RWPE2 (cell line): ENCODE measurements at regions not wholly inside any gene's neighbourhood (a gene's known extent, or its start where the extent isn't known, plus 50 kb on each side); places are given as distances from the start of the nearest gene placed in this dataset.

Source experiments
- ATAC-seq: fragments of 200-7000 bp; cut with Tn5 transposase; 3 replicates; pipeline ENCODE4 v1.9.1; 2021; ENCODE audit warnings: low read depth
- DNase-seq: peaks from one replicate; pipeline ENCODE4 v3.0.0-alpha.2; 2020; ENCODE audit warnings: low spot score
- H3K27ac ChIP-seq: fragments of 450-650 bp; 2 replicates; pipeline ENCODE4 v1.5.1; 2017; ENCODE audit warnings: mild to moderate bottlenecking; ENCODE audit not compliant: poor library complexity, severe bottlenecking
- H3K27me3 ChIP-seq: fragments of 250-450 bp; sonication (Bioruptor Pico); 2 replicates; pipeline ENCODE4 v1.5.1; 2021; ENCODE audit warnings: mild to moderate bottlenecking, moderate library complexity; ENCODE audit not compliant: insufficient read depth, poor library complexity, severe bottlenecking
- H3K36me3 ChIP-seq: fragments of 250-450 bp; sonication (Bioruptor Pico); 2 replicates; pipeline ENCODE4 v1.5.1; 2020; ENCODE audit warnings: low read depth, mild to moderate bottlenecking, moderate library complexity
- H3K4me1 ChIP-seq: fragments of 250-450 bp; sonication (Bioruptor Pico); 2 replicates; pipeline ENCODE4 v1.5.1; 2021; ENCODE audit warnings: mild to moderate bottlenecking, moderate library complexity; ENCODE audit not compliant: insufficient read depth, poor library complexity, severe bottlenecking
- H3K4me3 ChIP-seq: fragments of 250-450 bp; sonication (Bioruptor Pico); 2 replicates; pipeline ENCODE4 v1.5.1; 2021; ENCODE audit warnings: mild to moderate bottlenecking, moderate library complexity; ENCODE audit not compliant: severe bottlenecking
- H3K9me3 ChIP-seq: fragments of 250-450 bp; sonication (Bioruptor Pico); 2 replicates; pipeline ENCODE4 v1.5.1; 2021; ENCODE audit warnings: mild to moderate bottlenecking, moderate library complexity; ENCODE audit not compliant: severe bottlenecking
- CTCF ChIP-seq: fragments of 450-650 bp; IDR thresholded peaks from one replicate; pipeline ENCODE4 v1.5.1; 2017; ENCODE audit warnings: mild to moderate bottlenecking, moderate library complexity; ENCODE audit not compliant: poor library complexity, severe bottlenecking

DNA sequence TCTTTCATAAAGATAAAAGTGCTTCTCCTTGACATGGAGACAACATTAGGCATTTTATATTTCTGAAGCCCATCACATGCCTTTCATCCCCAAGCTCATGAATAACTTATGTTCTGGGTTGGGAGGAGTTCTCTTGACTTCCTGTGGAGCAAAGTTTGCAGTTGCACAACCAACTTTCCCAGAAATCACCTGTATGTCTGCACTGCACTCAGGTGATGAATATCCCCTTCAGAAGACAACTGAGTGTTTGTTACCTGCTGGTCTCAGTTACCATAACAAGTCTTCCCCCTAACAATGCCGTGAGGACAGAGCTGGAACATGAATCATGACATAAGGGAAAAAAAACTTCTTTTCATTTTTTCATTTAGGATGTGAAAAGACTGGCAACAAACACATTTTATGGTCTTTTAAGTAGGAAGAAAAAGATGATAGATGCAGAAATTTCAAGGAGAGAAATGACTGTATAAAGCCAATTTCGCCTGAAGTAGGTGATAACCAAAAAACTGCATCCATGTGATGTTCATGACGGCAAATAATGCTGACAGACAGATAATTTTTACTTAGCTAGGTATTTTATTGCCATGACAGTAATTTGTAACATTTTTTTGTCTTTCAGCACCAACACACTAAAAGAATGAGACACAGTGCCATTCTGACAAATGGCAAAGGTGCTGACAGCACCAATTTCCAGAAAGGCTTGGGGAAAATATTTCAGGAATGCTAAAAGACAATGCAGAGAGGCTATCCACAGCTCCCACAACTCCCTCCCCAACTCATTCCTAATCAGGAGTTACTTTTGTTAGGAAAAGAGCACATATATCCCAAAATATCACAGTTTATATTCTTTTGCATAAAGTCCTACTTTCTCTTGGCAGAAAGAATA, 656.3 kb downstream of the PRELID2 start:
- Histone ChIP-seq H3K36me3 (no peaks in the 10 kb centered on the region), H3K9me3 (no peaks in the 10 kb centered on the region), H3K27ac (no peak overlapping the region), H3K27me3 (no peaks in the 10 kb centered on the region), H3K4me1 (no peaks in the 10 kb centered on the region), H3K4me3 (no peak overlapping the region)
- TF ChIP-seq CTCF, result no peak
- peak; percentile 36; the same call in 1 of the 3 replicates for ATAC-seq
- no peak for DNase-seq

DNA sequence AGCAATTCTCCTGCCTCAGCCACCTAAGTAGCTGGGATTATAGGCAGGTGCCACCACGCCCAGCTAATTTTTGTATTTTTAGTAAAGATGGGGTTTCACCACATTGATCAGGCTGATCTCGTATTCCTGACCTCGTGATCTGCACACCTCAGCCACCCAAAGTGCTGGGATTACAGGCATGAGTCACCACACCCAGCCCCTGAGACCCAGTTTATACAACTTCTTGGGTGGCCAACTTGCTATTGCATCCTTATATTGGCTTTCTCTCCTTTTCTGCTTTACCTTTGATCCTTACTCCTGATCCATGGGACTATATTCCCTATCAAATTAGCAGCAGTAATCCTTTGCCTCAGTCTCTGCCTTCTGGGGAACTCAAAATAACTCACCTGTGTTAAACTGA, 659.1 kb downstream of the PRELID2 start:
- Histone ChIP-seq H3K27me3 (no peaks in the 10 kb centered on the region), H3K36me3 (no peaks in the 10 kb centered on the region), H3K4me3 (no peak overlapping the region), H3K4me1 (no peaks in the 10 kb centered on the region), H3K27ac (no peak overlapping the region), H3K9me3 (no peaks in the 10 kb centered on the region)
- DNase-seq, result no peak
- TF ChIP-seq CTCF, result no peak
- no peak for ATAC-seq

DNA sequence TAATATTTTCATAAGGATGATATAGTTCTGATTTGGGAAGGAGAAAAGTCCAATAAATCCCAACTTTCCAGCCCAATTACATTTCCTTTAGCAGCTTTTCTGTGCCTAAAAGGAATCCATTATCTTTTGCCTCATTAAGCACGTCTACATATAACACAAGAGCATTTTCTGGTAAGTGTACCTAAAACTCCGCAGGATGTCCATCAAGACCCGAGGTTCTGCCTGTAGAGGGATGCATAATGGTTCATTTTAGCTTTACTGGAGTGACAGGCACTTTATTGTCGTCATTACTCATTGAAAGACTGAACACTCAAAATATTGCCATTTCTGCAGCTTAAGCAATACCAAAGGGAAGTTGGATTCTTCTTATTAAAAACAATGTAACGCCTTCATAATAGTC, 669.0 kb downstream of the PRELID2 start:
- H3K27ac ChIP-seq, result no peak overlapping the region
- no peak overlapping the region for H3K4me3 ChIP-seq
- no peak for ATAC-seq
- TF ChIP-seq CTCF, result no peak
- H3K9me3 ChIP-seq, result no peaks in the 10 kb centered on the region
- H3K36me3 ChIP-seq, result no peaks in the 10 kb centered on the region
- H3K4me1 ChIP-seq, result no peaks in the 10 kb centered on the region
- no peak for DNase-seq
- H3K27me3 ChIP-seq, result peaks cover 7% of the 10 kb centered on the region

GRCh38 chr5:145163876-145164275, 671.3 kb downstream of the PRELID2 start:
- DNase-seq (no peak), ATAC-seq (no peak)
- H3K27me3 ChIP-seq, result peaks cover 7% of the 10 kb centered on the region
- no peak overlapping the region for H3K27ac ChIP-seq
- H3K4me3 ChIP-seq, result no peak overlapping the region
- no peaks in the 10 kb centered on the region for H3K36me3 ChIP-seq
- H3K4me1 ChIP-seq, result no peaks in the 10 kb centered on the region
- TF ChIP-seq CTCF, result no peak
- H3K9me3 ChIP-seq, result no peaks in the 10 kb centered on the region

- DNase-seq (no peak), ATAC-seq (no peak)
- H3K9me3 ChIP-seq, result no peaks in the 10 kb centered on the region
- H3K36me3 ChIP-seq, result no peaks in the 10 kb centered on the region
- no peak overlapping the region for H3K27ac ChIP-seq
- peaks cover 7% of the 10 kb centered on the region for H3K27me3 ChIP-seq
- no peaks in the 10 kb centered on the region for H3K4me1 ChIP-seq
- no peak for TF ChIP-seq CTCF
- H3K4me3 ChIP-seq, result no peak overlapping the region
These were observed 672.5 kb downstream of the PRELID2 start for GRCh38 chr5:145162626-145163025.
